ENCODE measurements at regions not wholly inside any gene's neighbourhood (a gene's known extent, or its start where the extent isn't known, plus 50 kb on each side); places are given as distances from the start of the nearest gene placed in this dataset.
A peak's percentile ranks its signal among the peaks of the same experiment; 100 is the strongest.
"Not testable (repeated sequence)": the region's sequence is repeated elsewhere in the genome, so short reads cannot be mapped to it uniquely, and the experiment has no call there.

GRCh38 chr5:138678826-138679225, 74.4 kb upstream of the CTNNA1 start:
- Mint-ChIP-seq H3K27me3 (ENCODE audit: low read depth in 3 of 3) (peaks cover 7 to 20% (median 20%) of the 10 kb centered on the region in 3 donors), H3K9me3 (peaks cover 7 to 16% (median 13%) of the 10 kb centered on the region in 6 donors)
- H3K36me3 Mint-ChIP-seq: not testable (repeated sequence)

GRCh38 chr5:138677782-138678181, 75.4 kb upstream of the CTNNA1 start:
- peaks cover 0 to 7% (median 0%) of the 10 kb centered on the region in 3 donors for H3K36me3 Mint-ChIP-seq
- H3K4me1 Mint-ChIP-seq: no peaks in the 10 kb centered on the region
- no peak overlapping the region for H3K4me3 Mint-ChIP-seq
- no peak overlapping the region for H3K27ac Mint-ChIP-seq
- no peak for DNase-seq
- H3K9me3 Mint-ChIP-seq: peaks cover 7 to 18% (median 13%) of the 10 kb centered on the region in 6 donors
- H3K27me3 Mint-ChIP-seq (ENCODE audit: low read depth in 3 of 3): peaks cover 6 to 27% (median 24%) of the 10 kb centered on the region in 3 donors

More at GRCh38 chr5:138678826-138679225, 74.4 kb upstream of the CTNNA1 start:
- H3K4me1 Mint-ChIP-seq, H3K4me3 Mint-ChIP-seq, DNase-seq, H3K27ac Mint-ChIP-seq: not testable (repeated sequence)

GRCh38 chr5:138676556-138677193, 76.5 kb upstream of the CTNNA1 start:
- DNase-seq: no peak
- peaks cover 0 to 7% (median 0%) of the 10 kb centered on the region in 3 donors for H3K36me3 Mint-ChIP-seq
- H3K27me3 Mint-ChIP-seq (ENCODE audit: low read depth in 3 of 3): peaks cover 7 to 34% (median 26%) of the 10 kb centered on the region in 3 donors
- no peak overlapping the region for H3K27ac Mint-ChIP-seq
- no peaks in the 10 kb centered on the region for H3K4me1 Mint-ChIP-seq
- H3K4me3 Mint-ChIP-seq: no peak overlapping the region
- peaks cover 7 to 18% (median 13%) of the 10 kb centered on the region in 6 donors for H3K9me3 Mint-ChIP-seq

DNA sequence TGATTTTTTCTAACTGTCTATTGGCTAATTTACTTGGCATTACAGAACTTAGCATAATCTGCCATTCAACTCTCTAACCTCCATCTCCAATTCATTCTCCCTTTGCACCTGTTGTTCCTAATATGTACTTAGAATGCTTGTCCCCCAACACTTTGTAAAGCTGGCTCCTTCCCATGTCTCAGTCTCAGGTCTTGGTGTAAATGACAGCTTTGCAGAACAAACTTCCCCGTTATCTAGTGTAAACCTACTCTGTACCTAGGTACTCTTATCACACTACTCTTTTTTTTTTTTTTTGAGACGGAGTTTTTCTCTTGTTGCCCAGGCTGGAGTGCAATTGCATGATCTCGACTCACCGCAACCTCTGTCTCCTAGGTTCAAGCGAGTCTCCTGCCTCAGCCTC, 77.2 kb upstream of the CTNNA1 start:
- no peak for DNase-seq
- H3K36me3 Mint-ChIP-seq: peaks cover 0 to 7% (median 0%) of the 10 kb centered on the region in 3 donors
- H3K4me3 Mint-ChIP-seq: no peak overlapping the region
- H3K27me3 Mint-ChIP-seq (ENCODE audit: low read depth in 3 of 3): peaks cover 7 to 33% (median 29%) of the 10 kb centered on the region in 3 donors
- H3K9me3 Mint-ChIP-seq: peaks cover 7 to 18% (median 13%) of the 10 kb centered on the region in 6 donors
- no peak overlapping the region for H3K27ac Mint-ChIP-seq
- H3K4me1 Mint-ChIP-seq: no peaks in the 10 kb centered on the region

DNA sequence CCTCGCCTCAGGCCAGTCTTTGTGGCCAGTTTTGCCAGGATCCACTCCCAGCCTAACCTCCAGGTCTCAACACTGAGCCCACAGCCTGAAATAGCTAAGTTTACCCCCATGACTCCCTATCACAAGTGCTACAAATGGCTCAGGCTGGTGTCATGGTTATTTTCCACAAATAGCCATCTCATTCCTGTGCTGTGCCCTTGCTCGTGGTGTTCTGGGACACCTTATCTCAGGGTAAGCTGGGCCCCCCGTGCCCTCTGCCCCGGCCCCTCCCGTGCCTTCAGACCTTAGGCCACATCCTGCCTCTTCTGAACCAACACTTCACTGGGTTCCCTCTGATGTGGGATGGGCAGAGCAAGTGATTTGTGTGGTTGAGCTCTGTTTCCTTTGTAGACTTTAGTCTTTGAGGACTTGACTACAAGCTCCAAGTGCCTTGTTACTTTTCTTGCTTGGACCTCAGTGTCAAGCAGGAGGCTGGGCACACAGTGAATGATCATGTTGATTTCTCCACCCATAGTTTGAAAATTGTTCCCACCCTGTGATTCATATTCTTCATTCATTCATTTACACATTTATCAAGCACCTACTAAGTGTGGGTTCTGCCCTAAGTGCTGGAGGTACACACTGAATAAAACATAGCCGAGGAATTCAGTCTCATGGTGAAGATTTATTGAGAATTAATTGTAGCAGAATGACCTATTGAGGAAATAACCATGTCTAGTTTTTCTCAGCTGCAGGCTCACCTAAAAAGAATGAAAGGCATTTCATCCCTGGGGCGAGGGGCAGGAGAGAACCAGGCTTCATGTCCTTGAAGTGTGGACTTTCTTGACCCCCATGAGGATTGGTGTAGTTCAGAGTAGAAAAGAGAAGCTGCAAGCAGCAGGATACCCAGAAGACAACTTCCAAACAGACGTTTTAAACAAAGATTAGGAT, 84.5 kb upstream of the CTNNA1 start:
- DNase-seq: peak; percentile 80 to 82 (median 81)
- peaks cover 25 to 36% of the 10 kb centered on the region in 2 donors for H3K4me1 Mint-ChIP-seq
- H3K27me3 Mint-ChIP-seq (ENCODE audit: low read depth in 3 of 3): peaks cover 36 to 46% (median 46%) of the 10 kb centered on the region in 3 donors
- peaks cover 0 to 10% (median under 1%) of the 10 kb centered on the region in 6 donors for H3K9me3 Mint-ChIP-seq
- no peaks in the 10 kb centered on the region for H3K36me3 Mint-ChIP-seq
- peak overlapping the region; percentile 46 to 77 (median 61) for H3K4me3 Mint-ChIP-seq
- peak overlapping the region in 3 of 6 donors; percentile 10 to 67 (median 15) for H3K27ac Mint-ChIP-seq

GRCh38 chr5:138667782-138668331, 85.4 kb upstream of the CTNNA1 start:
- Mint-ChIP-seq H3K4me1 (peaks cover 34 to 45% of the 10 kb centered on the region in 2 donors), H3K27me3 (ENCODE audit: low read depth in 3 of 3) (peaks cover 38 to 43% (median 42%) of the 10 kb centered on the region in 3 donors), H3K9me3 (peaks cover 0 to 11% (median 0%) of the 10 kb centered on the region in 6 donors), H3K4me3 (peak overlapping the region; percentile 21 to 77 (median 34))
- not testable (repeated sequence) for H3K36me3 Mint-ChIP-seq, H3K27ac Mint-ChIP-seq, DNase-seq

DNA sequence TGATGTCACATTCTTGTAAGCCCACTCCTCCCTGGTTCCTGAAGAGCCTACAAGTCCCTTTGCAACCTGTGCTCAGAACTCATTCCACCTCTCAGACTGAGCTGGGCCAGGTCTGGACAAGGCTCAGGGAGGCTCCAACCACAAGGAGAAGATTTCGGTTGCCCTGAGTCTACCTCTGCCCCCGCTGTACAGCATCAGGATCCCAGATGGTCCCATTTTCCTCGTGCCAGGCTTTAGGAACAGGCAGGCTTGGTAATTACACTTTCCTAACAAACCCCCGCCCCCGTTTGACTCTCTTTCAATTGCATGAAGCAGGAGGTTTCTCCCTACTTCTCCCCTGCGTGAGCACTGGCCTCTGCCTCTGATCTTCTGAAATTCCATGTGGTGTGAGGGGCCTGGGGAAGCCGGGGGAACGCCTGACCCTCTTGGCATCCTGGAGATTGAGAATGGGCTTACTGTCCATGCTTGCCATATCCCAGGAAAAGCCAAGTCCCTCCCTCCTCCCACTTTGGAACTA, 86.9 kb upstream of the CTNNA1 start:
- no peak for DNase-seq
- H3K4me1 Mint-ChIP-seq: peaks cover 40 to 52% of the 10 kb centered on the region in 2 donors
- H3K27me3 Mint-ChIP-seq (ENCODE audit: low read depth in 3 of 3): peaks cover 38 to 40% (median 39%) of the 10 kb centered on the region in 3 donors
- H3K4me3 Mint-ChIP-seq: no peak overlapping the region
- H3K9me3 Mint-ChIP-seq: peaks cover 0 to 11% (median 0%) of the 10 kb centered on the region in 6 donors
- no peak overlapping the region for H3K27ac Mint-ChIP-seq
- H3K36me3 Mint-ChIP-seq: no peaks in the 10 kb centered on the region

- Mint-ChIP-seq H3K9me3 (peaks cover 0 to 11% (median 0%) of the 10 kb centered on the region in 6 donors), H3K27me3 (ENCODE audit: low read depth in 3 of 3) (peaks cover 37 to 43% (median 38%) of the 10 kb centered on the region in 3 donors), H3K4me1 (peaks cover 40 to 52% of the 10 kb centered on the region in 2 donors), H3K36me3 (no peaks in the 10 kb centered on the region), H3K27ac (no peak overlapping the region), H3K4me3 (no peak overlapping the region)
- no peak for DNase-seq
These were observed 88.0 kb upstream of the CTNNA1 start for GRCh38 chr5:138665261-138665660.

- H3K4me1 Mint-ChIP-seq: peaks cover 35 to 46% of the 10 kb centered on the region in 2 donors
- no peak for DNase-seq
These were observed 88.8 kb upstream of the CTNNA1 start for GRCh38 chr5:138664276-138664943.

GRCh38 chr5:138663561-138663960, 88.4 kb upstream of the HSPA9 start:
- Mint-ChIP-seq H3K27me3 (ENCODE audit: low read depth in 3 of 3) (peaks cover 37 to 46% (median 39%) of the 10 kb centered on the region in 3 donors), H3K36me3 (no peaks in the 10 kb centered on the region), H3K4me3 (peak overlapping the region in 3 of 5 donors; percentile 11 to 60 (median 22)), H3K4me1 (peaks cover 26 to 38% of the 10 kb centered on the region in 2 donors), H3K9me3 (peaks cover 0 to 6% (median 0%) of the 10 kb centered on the region in 6 donors), H3K27ac (no peak overlapping the region)
- no peak for DNase-seq

More at GRCh38 chr5:138664276-138664943, 88.8 kb upstream of the CTNNA1 start:
- peaks cover 41 to 44% (median 42%) of the 10 kb centered on the region in 3 donors for H3K27me3 Mint-ChIP-seq (ENCODE audit: low read depth in 3 of 3)
- no peaks in the 10 kb centered on the region for H3K36me3 Mint-ChIP-seq
- H3K27ac Mint-ChIP-seq: no peak overlapping the region
- peaks cover 0 to 11% (median 0%) of the 10 kb centered on the region in 6 donors for H3K9me3 Mint-ChIP-seq
- H3K4me3 Mint-ChIP-seq: no peak overlapping the region

DNA sequence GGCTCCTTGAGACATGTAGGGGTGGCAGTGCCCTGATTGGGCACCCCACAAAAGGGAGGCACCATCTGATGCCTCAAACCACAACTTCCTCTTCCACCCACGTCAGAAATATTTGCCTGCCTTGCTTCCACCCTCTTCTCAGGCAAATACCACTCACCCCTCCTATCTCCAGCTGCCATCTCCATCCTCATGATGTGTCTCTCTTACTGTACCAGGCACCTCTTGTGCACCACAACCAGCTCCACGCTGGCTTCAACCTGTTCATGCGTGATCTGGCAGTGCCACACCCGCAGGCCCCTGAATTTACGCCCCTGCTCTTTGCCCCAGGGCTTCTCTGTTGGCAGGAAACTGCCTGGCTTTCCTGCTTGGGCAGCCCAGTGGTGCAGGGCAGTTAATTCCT, 87.8 kb upstream of the HSPA9 start:
- Mint-ChIP-seq H3K4me3 (peak overlapping the region in 3 of 5 donors; percentile 18 to 60 (median 29)), H3K27me3 (ENCODE audit: low read depth in 3 of 3) (peaks cover 33 to 43% (median 34%) of the 10 kb centered on the region in 3 donors), H3K4me1 (peaks cover 21 to 32% of the 10 kb centered on the region in 2 donors), H3K27ac (no peak overlapping the region), H3K36me3 (no peaks in the 10 kb centered on the region), H3K9me3 (peaks cover 0 to 6% (median 0%) of the 10 kb centered on the region in 6 donors)
- peak; percentile 29 to 43 (median 30) for DNase-seq

GRCh38 chr5:138662599-138662998, 87.4 kb upstream of the HSPA9 start:
- Mint-ChIP-seq H3K27ac (no peak overlapping the region), H3K9me3 (peaks cover 0 to 3% (median 0%) of the 10 kb centered on the region in 6 donors), H3K4me1 (peaks cover 17 to 28% of the 10 kb centered on the region in 2 donors), H3K4me3 (peak overlapping the region in 2 of 5 donors; percentile 29 to 60), H3K27me3 (ENCODE audit: low read depth in 3 of 3) (peaks cover 32 to 46% (median 33%) of the 10 kb centered on the region in 3 donors), H3K36me3 (no peaks in the 10 kb centered on the region)
- peak in 1 of 3 donors; percentile 15 for DNase-seq
